OCI-LY1 (cell line): ENCODE measurements at regions not wholly inside any gene's neighbourhood (a gene's known extent, or its start where the extent isn't known, plus 50 kb on each side); places are given as distances from the start of the nearest gene placed in this dataset.

Experiments
- H2AFZ ChIP-seq: fragments of 200-600 bp; sonication (generic), shearing (Covaris generic); 2 replicates; pipeline ENCODE4 v1.6.0; 2014; ENCODE audit warnings: antibody characterized with exemption, mild to moderate bottlenecking, low read length
- H3F3A ChIP-seq: fragments of 200-600 bp; sonication (generic), shearing (Covaris generic); 2 replicates; pipeline ENCODE4 v1.6.0; 2014; ENCODE audit warnings: mild to moderate bottlenecking, antibody characterized with exemption, low read length, moderate library complexity; ENCODE audit not compliant: insufficient read depth
- H3K27ac ChIP-seq: fragments of 200-600 bp; sonication (generic); 2 replicates; pipeline ENCODE4 v1.5.1; 2014; ENCODE audit warnings: low read length, mixed run types, mild to moderate bottlenecking, low read depth; ENCODE audit not compliant: poor library complexity, severe bottlenecking
- H3K27me3 ChIP-seq: fragments of 200-600 bp; sonication (generic); 2 replicates; pipeline ENCODE4 v1.6.0; 2014; ENCODE audit warnings: antibody characterized with exemption, mild to moderate bottlenecking, low read length, moderate library complexity; ENCODE audit not compliant: insufficient read depth
- H3K36me3 ChIP-seq: fragments of 200-600 bp; sonication (generic); 2 replicates; pipeline ENCODE4 v1.6.1; 2014; ENCODE audit warnings: mild to moderate bottlenecking, antibody characterized with exemption, low read length, moderate library complexity, mixed read lengths; ENCODE audit not compliant: insufficient read depth
- H3K4me1 ChIP-seq: fragments of 200-600 bp; sonication (generic); 2 replicates; pipeline ENCODE4 v1.5.1; 2014; ENCODE audit warnings: mild to moderate bottlenecking, low read length, moderate library complexity; ENCODE audit not compliant: insufficient read depth, severe bottlenecking
- H3K4me2 ChIP-seq: fragments of 200-600 bp; sonication (generic), shearing (Covaris generic); 2 replicates; pipeline ENCODE4 v1.6.1; 2014; ENCODE audit warnings: low read length
- H3K4me3 ChIP-seq: fragments of 200-600 bp; sonication (generic); 2 replicates; pipeline ENCODE4 v1.5.1; 2014; ENCODE audit warnings: low read length, low read depth, mild to moderate bottlenecking, mixed read lengths; ENCODE audit not compliant: poor library complexity, severe bottlenecking
- H3K79me2 ChIP-seq: fragments of 200-600 bp; shearing (Covaris generic); 2 replicates; pipeline ENCODE4 v1.6.1; 2016; ENCODE audit warnings: mixed run types, low read length, mixed read lengths; ENCODE audit not compliant: insufficient read depth
- H3K9ac ChIP-seq: fragments of 200-600 bp; sonication (generic), shearing (Covaris generic); 2 replicates; pipeline ENCODE4 v1.6.1; 2014; ENCODE audit warnings: mild to moderate bottlenecking, low read length, mixed read lengths
- H3K9me2 ChIP-seq: fragments of 200-600 bp; sonication (generic), shearing (Covaris generic); 2 replicates; pipeline ENCODE4 v1.6.1; 2014; ENCODE audit warnings: low read depth, mild to moderate bottlenecking, low read length, mixed read lengths
- H3K9me3 ChIP-seq: fragments of 200-600 bp; shearing (Covaris generic); 2 replicates; pipeline ENCODE4 v1.6.1; 2014; ENCODE audit warnings: low read length, mixed read lengths
- H4K20me1 ChIP-seq: fragments of 200-600 bp; sonication (generic), shearing (Covaris generic); 2 replicates; pipeline ENCODE4 v1.6.0; 2016; ENCODE audit warnings: mild to moderate bottlenecking, low read length; ENCODE audit not compliant: insufficient read depth
- CTCF ChIP-seq: fragments of 200-600 bp; sonication (generic), shearing (Covaris generic); IDR thresholded peaks from 2 replicates; pipeline ENCODE4 v1.5.1; 2017; ENCODE audit warnings: mild to moderate bottlenecking, antibody characterized with exemption, low read length, moderate library complexity, mixed read lengths
- EZH2 ChIP-seq: fragments of 200-600 bp; sonication (generic), shearing (Covaris generic); IDR thresholded peaks from 2 replicates; pipeline ENCODE4 v1.8.0; 2017; ENCODE audit warnings: borderline replicate concordance, mixed run types, mild to moderate bottlenecking, antibody characterized with exemption, low read length, moderate library complexity, mixed read lengths

GRCh38 chr13:89977203-89977602, 1370.3 kb upstream of the MIR17HG start:
- H3K9me3 ChIP-seq, result no peaks in the 10 kb centered on the region
- H3K4me1 ChIP-seq, result no peaks in the 10 kb centered on the region
- no peaks in the 10 kb centered on the region for H4K20me1 ChIP-seq
- TF ChIP-seq EZH2, result no peak
- no peak for TF ChIP-seq CTCF
- no peaks in the 10 kb centered on the region for H3K36me3 ChIP-seq
- H3F3A ChIP-seq, result no peaks in the 10 kb centered on the region
- H3K9ac ChIP-seq, result no peak overlapping the region
- H3K27me3 ChIP-seq, result no peaks in the 10 kb centered on the region
- H3K9me2 ChIP-seq, result no peaks in the 10 kb centered on the region
- H3K79me2 ChIP-seq, result no peaks in the 10 kb centered on the region
- H3K4me3 ChIP-seq, result no peak overlapping the region
- H3K4me2 ChIP-seq, result no peak overlapping the region
- no peak overlapping the region for H2AFZ ChIP-seq
- no peak overlapping the region for H3K27ac ChIP-seq

- no peak overlapping the region for H2AFZ ChIP-seq
- H3K4me3 ChIP-seq, result no peak overlapping the region
Measured at GRCh38 chr13:89980896-89981295, 1366.6 kb upstream of the MIR17HG start.

GRCh38 chr13:89982407-89983095, 1364.9 kb upstream of the MIR17HG start:
- no peak overlapping the region for H3K4me3 ChIP-seq
- H3K9me2 ChIP-seq, result no peaks in the 10 kb centered on the region
- H3K9ac ChIP-seq, result no peak overlapping the region
- H3K9me3 ChIP-seq, result no peaks in the 10 kb centered on the region
- no peaks in the 10 kb centered on the region for H4K20me1 ChIP-seq
- H3K4me2 ChIP-seq, result no peak overlapping the region
- TF ChIP-seq CTCF, result no peak
- no peak for TF ChIP-seq EZH2
- H3K27me3 ChIP-seq, result no peaks in the 10 kb centered on the region
- H3K27ac ChIP-seq, result no peak overlapping the region
- no peaks in the 10 kb centered on the region for H3K4me1 ChIP-seq
- H2AFZ ChIP-seq, result no peak overlapping the region
- no peaks in the 10 kb centered on the region for H3K36me3 ChIP-seq
- H3F3A ChIP-seq, result no peaks in the 10 kb centered on the region
- H3K79me2 ChIP-seq, result no peaks in the 10 kb centered on the region

More at GRCh38 chr13:89980896-89981295, 1366.6 kb upstream of the MIR17HG start:
- Histone ChIP-seq H3F3A (no peaks in the 10 kb centered on the region), H3K27me3 (no peaks in the 10 kb centered on the region), H3K79me2 (no peaks in the 10 kb centered on the region), H3K9ac (no peak overlapping the region), H3K27ac (no peak overlapping the region), H3K4me1 (no peaks in the 10 kb centered on the region), H3K9me2 (no peaks in the 10 kb centered on the region), H3K9me3 (no peaks in the 10 kb centered on the region), H3K36me3 (no peaks in the 10 kb centered on the region), H3K4me2 (no peak overlapping the region), H4K20me1 (no peaks in the 10 kb centered on the region)
- TF ChIP-seq CTCF (no peak), EZH2 (no peak)
